SU-DHL-6 (cell line): ENCODE measurements at regions not wholly inside any gene's neighbourhood (a gene's known extent, or its start where the extent isn't known, plus 50 kb on each side); places are given as distances from the start of the nearest gene placed in this dataset.

ENCODE experiments used
- H2AFZ ChIP-seq: fragments of 200-600 bp; sonication (generic); 2 replicates; pipeline ENCODE4 v1.6.1; 2014; ENCODE audit warnings: low read depth, mild to moderate bottlenecking, moderate library complexity, mixed read lengths, antibody characterized with exemption, low read length; ENCODE audit not compliant: severe bottlenecking
- H3F3A ChIP-seq: fragments of 200-600 bp; shearing (Covaris generic); 2 replicates; pipeline ENCODE4 v1.6.0; 2016; ENCODE audit warnings: antibody characterized with exemption, mild to moderate bottlenecking; ENCODE audit not compliant: insufficient read depth
- H3K27ac ChIP-seq: fragments of 200-600 bp; sonication (generic); 2 replicates; pipeline ENCODE4 v1.5.1; 2016; ENCODE audit warnings: low read depth, mild to moderate bottlenecking, low read length, moderate library complexity, mixed read lengths
- H3K27me3 ChIP-seq: fragments of 200-600 bp; sonication (generic), shearing (Covaris generic); 2 replicates; pipeline ENCODE4 v1.6.0; 2014; ENCODE audit warnings: mild to moderate bottlenecking, low read length
- H3K36me3 ChIP-seq: fragments of 200-600 bp; sonication (generic); 2 replicates; pipeline ENCODE4 v1.6.1; 2014; ENCODE audit warnings: mild to moderate bottlenecking, low read length, mixed read lengths
- H3K4me2 ChIP-seq: fragments of 300-600, 200-600 bp; shearing (Covaris generic), sonication (generic); 2 replicates; pipeline ENCODE4 v1.6.0; 2014; ENCODE audit warnings: low read length, low read depth, mild to moderate bottlenecking; ENCODE audit not compliant: poor library complexity, severe bottlenecking
- H3K4me3 ChIP-seq: fragments of 200-600 bp; sonication (generic); 2 replicates; pipeline ENCODE4 v1.5.1; 2014; ENCODE audit warnings: antibody characterized with exemption, low read length, mild to moderate bottlenecking, mixed read lengths; ENCODE audit not compliant: insufficient read depth, poor library complexity, severe bottlenecking
- H3K79me2 ChIP-seq: fragments of 200-600 bp; sonication (generic); 2 replicates; pipeline ENCODE4 v1.6.1; 2014; ENCODE audit warnings: mild to moderate bottlenecking, low read length, moderate library complexity; ENCODE audit not compliant: insufficient read depth
- H3K9ac ChIP-seq: fragments of 200-600 bp; sonication (generic); 2 replicates; pipeline ENCODE4 v1.7.0; 2014; ENCODE audit warnings: mild to moderate bottlenecking, low read length
- H3K9me2 ChIP-seq: fragments of 200-600 bp; sonication (generic); replicated peaks from 2 replicates; pipeline ENCODE4 v1.6.1; 2014; ENCODE audit warnings: low read length; ENCODE audit not compliant: insufficient read depth
- H3K9me3 ChIP-seq: fragments of 200-600 bp; sonication (generic); 2 replicates; pipeline ENCODE4 v1.6.1; 2014; ENCODE audit warnings: low read length, mixed read lengths; ENCODE audit not compliant: insufficient read depth
- H4K20me1 ChIP-seq: fragments of 200-600 bp; sonication (generic); 2 replicates; pipeline ENCODE4 v1.6.1; 2014; ENCODE audit warnings: low read depth, mild to moderate bottlenecking, antibody characterized with exemption, low read length, moderate library complexity, mixed read lengths
- CTCF ChIP-seq: fragments of 200-600 bp; sonication (generic); IDR thresholded peaks from one replicate; pipeline ENCODE4 v1.5.1; 2017; ENCODE audit warnings: antibody characterized with exemption, mild to moderate bottlenecking, low read length, moderate library complexity; ENCODE audit not compliant: insufficient read depth, poor library complexity, severe bottlenecking
- EZH2phosphoT487 ChIP-seq: fragments of 200-600 bp; sonication (generic), shearing (Covaris generic); conservative IDR thresholded peaks from 2 replicates; pipeline ENCODE4 v1.6.1; 2018; ENCODE audit warnings: mild to moderate bottlenecking, antibody characterized with exemption, low read length, moderate library complexity, mixed read lengths

GRCh38 chr16:86346034-86346433 is 164.3 kb upstream of the FOXF1 start:
- no peak overlapping the region for H3K4me3 ChIP-seq
- H3K27me3 ChIP-seq = no peaks in the 10 kb centered on the region

GRCh38 chr16:86347090-86347489 is 163.2 kb upstream of the FOXF1 start:
- H4K20me1 ChIP-seq = no peaks in the 10 kb centered on the region
- no peaks in the 10 kb centered on the region for H3K9me3 ChIP-seq
- H3K9ac ChIP-seq = no peak overlapping the region
- H3K27me3 ChIP-seq = no peaks in the 10 kb centered on the region
- no peak overlapping the region for H3K27ac ChIP-seq
- no peak overlapping the region for H2AFZ ChIP-seq
- no peak overlapping the region for H3K4me3 ChIP-seq
- TF ChIP-seq EZH2phosphoT487 (no peak), CTCF (no peak)
- H3K4me2 ChIP-seq = no peak overlapping the region
- H3F3A ChIP-seq = no peaks in the 10 kb centered on the region
- no peaks in the 10 kb centered on the region for H3K36me3 ChIP-seq
- no peaks in the 10 kb centered on the region for H3K79me2 ChIP-seq
- no peaks in the 10 kb centered on the region for H3K9me2 ChIP-seq

More at GRCh38 chr16:86346034-86346433, 164.3 kb upstream of the FOXF1 start:
- Histone ChIP-seq H3K27ac (no peak overlapping the region), H3K36me3 (no peaks in the 10 kb centered on the region), H3F3A (no peaks in the 10 kb centered on the region), H3K9ac (no peak overlapping the region), H3K4me2 (no peak overlapping the region), H3K79me2 (no peaks in the 10 kb centered on the region), H4K20me1 (no peaks in the 10 kb centered on the region), H3K9me2 (no peaks in the 10 kb centered on the region), H2AFZ (no peak overlapping the region), H3K9me3 (no peaks in the 10 kb centered on the region)
- TF ChIP-seq CTCF (no peak), EZH2phosphoT487 (no peak)

- TF ChIP-seq CTCF = no peak
- no peak for TF ChIP-seq EZH2phosphoT487
- H3K27me3 ChIP-seq = no peaks in the 10 kb centered on the region
- no peak overlapping the region for H3K4me2 ChIP-seq
- no peaks in the 10 kb centered on the region for H3K79me2 ChIP-seq
- H3K27ac ChIP-seq = no peak overlapping the region
- H3K9me2 ChIP-seq = no peaks in the 10 kb centered on the region
- H3K9ac ChIP-seq = no peak overlapping the region
- no peaks in the 10 kb centered on the region for H3F3A ChIP-seq
- H3K4me3 ChIP-seq = no peak overlapping the region
- H3K9me3 ChIP-seq = no peaks in the 10 kb centered on the region
- no peak overlapping the region for H2AFZ ChIP-seq
- H4K20me1 ChIP-seq = no peaks in the 10 kb centered on the region
- H3K36me3 ChIP-seq = no peaks in the 10 kb centered on the region
These were observed 162.3 kb upstream of the FOXF1 start for GRCh38 chr16:86347916-86348555.
